ENCODE measurements at regions not wholly inside any gene's neighbourhood (a gene's known extent, or its start where the extent isn't known, plus 50 kb on each side); places are given as distances from the start of the nearest gene placed in this dataset.

GRCh38 chr18:11322006-11322405 lies 172.6 kb upstream of the PIEZO2 start:
- no peak for DNase-seq

GRCh38 chr18:11320986-11321385 lies 171.6 kb upstream of the PIEZO2 start:
- DNase-seq: peak in 2 of 3 donors; percentile 38 to 74

GRCh38 chr18:11316546-11316945 lies 167.2 kb upstream of the PIEZO2 start:
- no peak for DNase-seq

GRCh38 chr18:11310476-11311086 lies 161.2 kb upstream of the PIEZO2 start:
- DNase-seq: no peak

DNA sequence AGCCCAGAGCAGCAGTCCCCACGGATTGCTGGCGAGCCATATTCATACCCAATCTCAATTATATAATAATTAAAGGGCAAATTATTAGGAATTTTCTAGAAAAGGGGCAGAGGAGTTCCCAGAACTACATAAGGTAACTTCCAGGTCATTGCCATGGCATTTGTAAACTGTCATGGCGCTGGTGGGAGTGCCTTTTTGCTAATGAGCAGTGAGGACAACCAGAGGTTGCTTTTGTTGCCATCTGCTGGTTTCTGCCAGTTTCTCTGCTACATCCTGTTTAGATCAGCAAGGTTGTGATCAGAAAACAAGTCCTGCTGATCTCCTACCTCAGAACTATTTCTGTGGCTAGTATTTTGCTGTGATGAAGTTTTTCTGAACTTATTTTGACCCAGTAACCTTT lies 159.8 kb upstream of the PIEZO2 start:
- no peak for DNase-seq

DNA sequence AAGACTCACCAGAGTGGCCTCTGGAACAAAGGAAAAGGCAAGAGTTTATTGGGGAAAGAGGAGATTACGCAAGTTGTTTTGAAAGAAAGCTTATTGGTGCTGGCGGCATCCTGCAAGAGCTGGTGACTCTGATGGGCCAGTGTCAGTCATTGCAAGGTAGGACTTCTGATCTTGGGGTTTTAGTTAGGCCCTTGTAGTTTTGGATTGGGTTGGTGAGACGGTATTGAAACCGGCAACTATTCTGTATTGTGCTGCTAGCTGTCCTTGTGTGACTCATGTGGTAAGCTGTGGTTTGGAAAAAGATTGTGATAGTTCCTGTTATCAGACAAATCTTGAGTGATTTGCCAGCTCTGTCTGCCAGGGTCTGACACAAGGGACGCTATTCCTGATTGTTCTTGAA lies 159.1 kb upstream of the PIEZO2 start:
- DNase-seq: no peak

DNA sequence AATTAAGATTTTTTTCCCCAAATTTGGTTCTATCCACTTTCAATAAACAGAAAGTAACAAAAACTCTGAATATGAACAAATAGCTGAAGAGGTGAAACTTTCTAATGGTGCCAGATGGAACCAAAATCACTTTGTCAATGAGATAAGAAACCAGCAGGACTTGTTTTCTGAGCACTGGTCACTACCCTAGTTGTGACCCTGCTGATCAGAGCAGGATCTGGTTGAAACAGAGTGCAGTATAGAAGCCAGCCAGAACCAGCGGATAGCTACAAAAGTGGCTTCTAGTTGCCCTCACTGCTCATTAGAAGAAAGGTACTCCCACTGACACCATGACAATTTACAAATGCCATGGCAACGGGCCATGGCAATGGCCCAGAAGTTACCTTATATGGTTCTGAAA lies 158.3 kb upstream of the PIEZO2 start:
- DNase-seq: no peak

- no peak for DNase-seq
Measured at GRCh38 chr18:11305507-11305906, 156.1 kb upstream of the PIEZO2 start.

DNA sequence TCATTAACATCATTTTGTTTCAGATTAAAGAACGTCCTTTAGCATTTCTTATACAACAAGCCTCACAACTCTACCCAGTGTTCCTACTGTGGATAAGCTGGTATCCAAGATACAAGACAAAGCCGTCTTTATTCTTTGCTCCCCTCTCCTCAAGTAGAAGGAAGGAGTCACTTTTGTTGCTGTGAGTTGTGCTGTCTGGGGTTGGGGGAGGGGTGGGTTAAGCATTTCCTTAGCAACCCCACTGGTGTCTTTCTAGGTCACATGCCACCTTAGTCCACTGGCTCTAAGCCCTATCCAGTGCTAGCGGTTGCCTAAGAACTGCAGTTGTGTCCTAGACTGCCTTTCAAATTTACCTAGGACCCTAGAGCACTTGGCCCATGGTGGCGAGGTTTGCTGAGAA lies 155.6 kb upstream of the PIEZO2 start:
- DNase-seq: no peak

DNA sequence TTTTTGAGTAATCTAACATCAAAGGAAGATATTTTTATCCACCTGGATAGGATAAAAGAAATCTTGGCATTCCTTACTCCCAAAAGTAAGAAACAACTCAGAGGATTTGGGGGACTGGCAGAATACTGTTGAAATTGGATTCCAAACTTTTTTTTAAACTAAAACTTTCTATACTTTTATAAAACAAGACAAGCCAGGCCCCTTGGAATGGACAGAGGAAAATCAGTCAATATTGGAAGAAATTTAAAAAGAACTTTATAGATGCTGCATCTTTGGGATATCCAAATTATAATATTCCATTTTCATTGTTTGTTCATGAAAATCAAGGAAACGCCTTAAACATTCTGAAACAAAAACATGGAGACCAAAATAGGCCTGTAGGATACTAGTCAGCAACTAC lies 147.6 kb upstream of the PIEZO2 start:
- peak in 1 of 3 donors; percentile 47 for DNase-seq

DNA sequence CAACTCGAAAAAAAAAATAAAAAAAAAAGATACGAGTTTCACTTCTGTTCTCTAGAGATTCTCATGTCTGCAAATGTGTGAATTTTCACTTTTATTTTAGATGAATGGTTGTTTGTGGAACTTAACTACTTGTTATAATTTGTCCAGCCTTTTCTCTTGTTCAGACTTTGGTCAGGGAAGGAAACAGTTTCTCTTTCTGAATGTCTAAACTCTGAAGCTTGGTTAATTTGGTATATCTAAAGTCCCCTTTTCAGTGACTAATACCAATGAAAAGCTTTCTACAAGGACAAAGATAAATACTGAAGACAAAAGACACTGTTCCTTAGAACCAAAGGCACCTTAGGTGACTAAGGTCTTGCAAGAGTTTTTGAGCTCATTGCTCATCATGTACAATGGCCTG lies 144.4 kb upstream of the PIEZO2 start:
- DNase-seq: no peak

- no peak for DNase-seq
Measured at GRCh38 chr18:11290786-11291185, 141.4 kb upstream of the PIEZO2 start.

DNA sequence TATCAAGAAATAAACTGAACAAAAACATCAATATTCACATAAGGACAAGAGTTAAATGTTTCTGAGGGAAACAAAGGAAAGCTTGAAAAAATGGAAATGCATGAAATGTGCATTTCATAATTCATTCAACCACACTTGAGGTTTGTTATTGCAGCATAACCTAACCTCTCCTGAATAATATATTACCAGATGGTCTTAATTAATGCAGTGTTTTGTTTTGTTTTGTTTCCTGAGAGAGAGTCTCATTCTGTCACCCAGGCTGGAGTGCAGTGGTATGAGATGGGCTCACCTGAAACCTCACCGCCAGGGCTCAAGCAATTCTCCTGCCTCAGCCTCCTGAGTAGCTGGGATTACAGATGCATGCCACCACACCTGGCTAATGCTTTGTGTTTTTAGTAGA lies 139.9 kb upstream of the PIEZO2 start:
- DNase-seq: no peak

DNA sequence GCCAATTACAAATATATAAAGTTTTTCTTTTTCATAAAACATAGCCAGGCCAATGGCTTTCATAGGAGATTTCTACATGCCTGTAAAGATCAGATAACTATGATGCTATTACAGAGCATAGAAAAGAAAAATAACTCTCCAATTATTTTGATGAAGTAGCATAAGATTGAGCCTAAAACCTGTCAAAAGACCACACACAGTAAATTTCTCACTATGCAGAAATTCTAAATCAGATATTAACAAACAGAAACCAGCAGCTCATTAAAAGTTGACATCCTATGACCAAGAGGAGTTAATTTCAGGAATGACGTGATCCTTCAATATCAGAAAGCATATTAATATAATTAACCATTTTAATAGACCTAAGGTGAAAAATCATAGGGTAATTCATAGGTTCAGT lies 139.0 kb upstream of the PIEZO2 start:
- no peak for DNase-seq

GRCh38 chr18:11286431-11286830 lies 137.1 kb upstream of the PIEZO2 start:
- DNase-seq: no peak

GRCh38 chr18:11284811-11285210 lies 135.4 kb upstream of the PIEZO2 start:
- DNase-seq: no peak

DNA sequence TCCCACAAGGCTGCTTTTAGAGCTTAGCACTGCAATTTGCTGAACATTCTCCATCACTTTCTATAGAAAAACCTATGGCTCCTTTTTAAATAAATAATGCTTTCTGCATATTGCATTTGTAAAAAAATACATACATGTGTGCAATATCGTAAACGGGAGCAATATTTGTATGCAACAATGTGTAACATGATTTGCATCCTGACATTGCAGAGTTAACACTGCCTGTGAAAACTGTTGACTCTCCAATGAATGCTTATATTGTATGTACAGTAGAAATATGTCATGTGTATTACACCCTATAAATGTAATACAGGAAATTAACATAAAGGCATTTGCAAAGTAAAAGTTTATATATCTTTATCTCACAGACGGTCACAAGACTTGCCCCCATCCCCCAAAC lies 135.0 kb upstream of the PIEZO2 start:
- no peak for DNase-seq

GRCh38 chr18:11283479-11284161 lies 134.3 kb upstream of the PIEZO2 start:
- peak in 2 of 3 donors; percentile 64 to 82 for DNase-seq

DNA sequence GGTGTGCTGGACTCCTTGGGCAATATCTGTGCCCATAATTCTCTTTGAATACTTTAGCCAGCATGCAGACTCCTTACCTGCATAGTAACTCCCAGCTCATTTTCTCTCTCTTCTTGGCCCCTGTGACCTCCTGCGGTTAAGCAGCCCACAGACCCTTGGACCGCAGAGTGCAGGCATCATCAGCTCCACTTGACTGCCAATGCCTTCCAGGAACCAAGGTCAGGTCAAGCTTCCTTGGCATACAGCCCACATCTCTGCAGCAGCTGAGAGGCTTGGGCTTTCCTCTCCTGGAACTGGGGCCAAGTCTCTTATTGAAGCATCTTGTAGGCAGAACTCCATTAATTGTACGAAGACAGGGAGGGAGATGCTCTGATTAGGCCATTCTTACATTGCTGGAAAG lies 130.1 kb upstream of the PIEZO2 start:
- no peak for DNase-seq

DNA sequence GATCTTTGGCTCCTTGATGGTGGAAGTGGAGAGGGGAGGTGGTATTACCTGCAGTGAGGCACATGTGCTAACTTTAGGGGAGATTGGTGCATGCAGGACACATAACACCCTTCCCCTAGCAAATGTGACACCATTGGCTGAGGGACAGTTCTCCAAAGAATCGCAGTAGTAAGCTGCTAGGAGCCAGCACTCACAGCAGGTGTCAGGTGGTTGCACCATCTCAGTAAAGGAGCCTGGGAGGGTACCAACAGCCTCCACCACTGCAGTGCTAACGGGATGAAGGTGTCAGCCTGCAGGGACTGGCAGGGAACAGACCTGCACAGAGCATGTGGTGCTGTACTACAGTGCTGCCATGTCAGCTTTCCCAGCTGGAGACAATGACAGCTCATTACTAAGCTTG lies 127.3 kb upstream of the PIEZO2 start:
- no peak for DNase-seq

GRCh38 chr18:11274144-11274794 lies 124.9 kb upstream of the PIEZO2 start:
- DNase-seq: no peak

GRCh38 chr18:11272516-11272915 lies 123.1 kb upstream of the PIEZO2 start:
- no peak for DNase-seq

- DNase-seq: no peak
Measured at GRCh38 chr18:11271954-11272353, 122.6 kb upstream of the PIEZO2 start.

Data from muscle of back (tissue), 3 donors.